ENCODE measurements at regions not wholly inside any gene's neighbourhood (a gene's known extent, or its start where the extent isn't known, plus 50 kb on each side); places are given as distances from the start of the nearest gene placed in this dataset.
A peak's percentile ranks its signal among the peaks of the same experiment; 100 is the strongest.

DNA sequence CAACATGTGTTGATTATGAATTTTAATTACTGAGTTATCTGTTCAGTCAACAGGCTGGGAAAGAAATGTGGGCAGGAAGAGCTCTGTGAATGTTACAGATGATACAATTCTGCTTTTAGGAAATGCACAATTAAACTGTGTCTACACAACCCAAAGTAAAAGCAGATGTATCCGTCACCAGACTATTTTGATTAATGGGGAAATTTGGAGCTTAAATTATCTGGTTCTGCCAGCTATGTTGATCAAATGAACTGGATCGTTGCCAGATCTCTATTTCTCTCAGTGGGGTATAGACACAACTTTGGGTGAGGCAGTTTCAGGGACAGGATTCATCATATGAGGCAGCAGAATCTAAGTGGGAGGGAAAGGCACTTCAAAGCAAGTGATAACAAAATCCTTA is 136.5 kb downstream of the NEUROD6 start:
- TF ChIP-seq POLR2A (IDR thresholded peaks at IDR 0.05), result no peak
- intact Hi-C loops (cut with DNase I), result no loop called here
- Histone ChIP-seq H3K27ac (no peak overlapping the region), H3K36me3 (no peaks in the 10 kb centered on the region), H3K4me1 (no peaks in the 10 kb centered on the region), H3K27me3 (no peaks in the 10 kb centered on the region), H3K9me3 (no peaks in the 10 kb centered on the region), H3K4me3 (no peak overlapping the region)
- DNase-seq (no peak), ATAC-seq (no peak)
- WGBS (ENCODE audit: insufficient coverage, low coverage, low lambda C conversion rate, missing lambda C conversion rate), result 34% methylated on average over 2 of the region's 2 CpGs

DNA sequence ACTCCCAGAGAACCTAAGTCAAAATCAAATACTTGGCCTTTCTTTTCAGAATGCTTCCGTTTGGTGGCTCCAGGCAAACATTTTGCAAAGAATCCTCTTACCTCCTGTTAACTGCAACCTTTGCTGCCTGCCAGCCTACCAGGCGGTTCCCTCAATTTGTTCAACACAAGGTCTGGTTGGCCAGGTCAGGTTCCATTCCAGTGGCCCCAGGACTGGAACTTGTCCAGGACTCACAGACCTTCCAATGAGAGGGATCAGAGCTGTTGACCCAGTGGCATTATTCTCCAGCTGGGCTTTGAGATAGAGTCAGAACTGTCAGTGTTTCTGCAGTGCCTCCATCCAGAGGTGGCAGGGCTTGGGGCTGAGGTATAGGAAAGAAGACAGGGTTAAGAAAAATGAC is 137.0 kb downstream of the NEUROD6 start:
- intact Hi-C loops (cut with DNase I), result no loop called here
- H3K4me1 ChIP-seq, result no peaks in the 10 kb centered on the region
- H3K27ac ChIP-seq, result no peak overlapping the region
- H3K4me3 ChIP-seq, result no peak overlapping the region
- ATAC-seq (peak in 2 of 4 donors; percentile 21 to 57), DNase-seq (peak in 2 of 3 donors; percentile 24 to 80)
- no peak for TF ChIP-seq POLR2A (IDR thresholded peaks at IDR 0.05)
- 6% methylated on average over 2 of the region's 2 CpGs for WGBS (ENCODE audit: insufficient coverage, low coverage, low lambda C conversion rate, missing lambda C conversion rate)
- no peaks in the 10 kb centered on the region for H3K27me3 ChIP-seq
- H3K9me3 ChIP-seq, result no peaks in the 10 kb centered on the region
- no peaks in the 10 kb centered on the region for H3K36me3 ChIP-seq

DNA sequence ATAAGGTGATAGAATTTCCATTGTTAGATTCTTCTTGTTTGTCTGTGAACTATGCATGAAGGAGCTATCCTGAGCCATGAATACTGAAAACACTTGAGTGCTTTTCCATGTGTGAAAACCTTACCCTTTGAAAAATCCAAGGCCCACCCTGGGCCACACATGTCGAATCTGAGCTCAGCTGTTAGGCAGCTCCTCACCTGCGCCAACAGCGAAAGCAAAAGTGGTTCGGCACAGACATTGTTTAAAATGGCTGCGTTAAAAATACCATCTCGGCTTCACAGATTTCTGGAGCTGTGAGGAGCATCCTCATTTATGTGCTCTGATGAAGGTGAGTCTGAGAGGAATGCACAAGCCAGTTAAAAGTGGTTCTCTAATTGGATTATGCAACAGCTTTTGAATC is 137.7 kb downstream of the NEUROD6 start:
- H3K36me3 ChIP-seq, result no peaks in the 10 kb centered on the region
- H3K9me3 ChIP-seq, result no peaks in the 10 kb centered on the region
- H3K4me3 ChIP-seq, result no peak overlapping the region
- H3K27me3 ChIP-seq, result no peaks in the 10 kb centered on the region
- TF ChIP-seq, protein P1, sequence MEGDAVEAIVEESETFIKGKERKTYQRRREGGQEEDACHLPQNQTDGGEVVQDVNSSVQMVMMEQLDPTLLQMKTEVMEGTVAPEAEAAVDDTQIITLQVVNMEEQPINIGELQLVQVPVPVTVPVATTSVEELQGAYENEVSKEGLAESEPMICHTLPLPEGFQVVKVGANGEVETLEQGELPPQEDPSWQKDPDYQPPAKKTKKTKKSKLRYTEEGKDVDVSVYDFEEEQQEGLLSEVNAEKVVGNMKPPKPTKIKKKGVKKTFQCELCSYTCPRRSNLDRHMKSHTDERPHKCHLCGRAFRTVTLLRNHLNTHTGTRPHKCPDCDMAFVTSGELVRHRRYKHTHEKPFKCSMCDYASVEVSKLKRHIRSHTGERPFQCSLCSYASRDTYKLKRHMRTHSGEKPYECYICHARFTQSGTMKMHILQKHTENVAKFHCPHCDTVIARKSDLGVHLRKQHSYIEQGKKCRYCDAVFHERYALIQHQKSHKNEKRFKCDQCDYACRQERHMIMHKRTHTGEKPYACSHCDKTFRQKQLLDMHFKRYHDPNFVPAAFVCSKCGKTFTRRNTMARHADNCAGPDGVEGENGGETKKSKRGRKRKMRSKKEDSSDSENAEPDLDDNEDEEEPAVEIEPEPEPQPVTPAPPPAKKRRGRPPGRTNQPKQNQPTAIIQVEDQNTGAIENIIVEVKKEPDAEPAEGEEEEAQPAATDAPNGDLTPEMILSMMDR (IDR thresholded peaks at IDR 0.05), result no peak
- no peak for TF ChIP-seq POLR2A (IDR thresholded peaks at IDR 0.05)
- no peak overlapping the region for H3K27ac ChIP-seq
- ATAC-seq (no peak), DNase-seq (no peak)
- intact Hi-C loops (cut with DNase I), result no loop called here
- WGBS (ENCODE audit: insufficient coverage, low coverage, low lambda C conversion rate, missing lambda C conversion rate), result 76% methylated on average over 6 of the region's 6 CpGs
- H3K4me1 ChIP-seq, result no peaks in the 10 kb centered on the region

DNA sequence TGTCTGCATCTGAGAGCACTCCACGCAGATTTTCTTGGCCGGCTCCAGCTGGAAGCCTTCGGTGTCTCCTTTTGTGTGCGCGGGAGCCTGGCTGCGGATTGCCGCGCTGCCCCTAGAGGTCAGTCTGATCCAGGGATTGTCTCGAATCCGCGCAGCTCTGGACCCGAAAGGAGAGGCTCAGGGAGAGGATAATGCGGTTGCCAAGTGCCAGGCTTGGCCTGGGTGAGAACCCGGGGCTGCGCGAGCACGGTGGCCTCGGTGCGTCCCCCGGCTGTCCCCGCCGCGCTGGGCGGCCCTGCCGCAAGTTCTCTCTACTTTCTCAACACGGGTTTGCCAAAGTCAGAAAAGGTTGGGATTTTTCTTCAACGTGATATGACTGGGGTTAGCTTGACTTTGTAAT is 140.9 kb downstream of the ADCYAP1R1 start:
- ATAC-seq, result peak; percentile 92 to 100 (median 98)
- 2% methylated on average over 25 of the region's 27 CpGs for WGBS (ENCODE audit: insufficient coverage, low coverage, low lambda C conversion rate, missing lambda C conversion rate)
- no peak for TF ChIP-seq POLR2A (IDR thresholded peaks at IDR 0.05)
- TF ChIP-seq, protein P1 (IDR thresholded peaks at IDR 0.05), result peak; percentile 78 to 85 (median 80)
- Histone ChIP-seq H3K27me3 (no peaks in the 10 kb centered on the region), H3K9me3 (no peaks in the 10 kb centered on the region), H3K4me1 (peaks cover 0 to 5% (median 0%) of the 10 kb centered on the region in 4 donors), H3K4me3 (no peak overlapping the region), H3K36me3 (no peaks in the 10 kb centered on the region), H3K27ac (no peak overlapping the region)
- intact Hi-C loops (cut with DNase I), result no loop called here
- DNase-seq, result peak; percentile 69 to 83 (median 82)

DNA sequence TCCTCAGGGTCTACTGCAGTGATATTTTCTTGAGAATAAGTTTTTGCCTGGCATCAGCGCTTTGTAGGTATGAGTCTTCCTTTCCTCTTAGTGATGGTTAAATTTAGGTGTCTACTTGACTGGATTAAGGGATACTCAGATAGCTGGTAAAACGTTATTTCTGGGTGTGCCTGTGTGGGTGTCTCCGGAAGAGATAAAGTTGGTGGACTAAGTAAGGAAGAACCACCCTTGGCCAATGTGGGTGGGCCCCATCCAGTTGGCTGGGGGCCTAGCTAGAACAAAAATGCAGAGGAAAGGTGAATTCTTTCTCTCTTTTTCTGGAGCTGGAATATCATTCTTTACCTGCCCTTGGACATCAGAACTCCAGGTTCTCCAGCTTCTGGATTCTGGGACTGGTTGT is 138.8 kb downstream of the ADCYAP1R1 start:
- DNase-seq, result no peak

More for the DNA sequence above, 138.8 kb downstream of the ADCYAP1R1 start:
- no peaks in the 10 kb centered on the region for H3K27me3 ChIP-seq
- H3K36me3 ChIP-seq, result no peaks in the 10 kb centered on the region
- peaks cover 0 to 5% (median 0%) of the 10 kb centered on the region in 4 donors for H3K4me1 ChIP-seq
- no peak overlapping the region for H3K27ac ChIP-seq
- intact Hi-C loops (cut with DNase I), result no loop called here
- H3K4me3 ChIP-seq, result no peak overlapping the region
- no peaks in the 10 kb centered on the region for H3K9me3 ChIP-seq
- no peak for TF ChIP-seq POLR2A (IDR thresholded peaks at IDR 0.05)
- TF ChIP-seq, protein P1 (IDR thresholded peaks at IDR 0.05), result no peak
- ATAC-seq, result no peak
- WGBS (ENCODE audit: insufficient coverage, low coverage, low lambda C conversion rate, missing lambda C conversion rate), result 66% methylated on average over 3 of the region's 3 CpGs

Measured in right lobe of liver (tissue), 6 donors.